ENCODE measurements at regions not wholly inside any gene's neighbourhood (a gene's known extent, or its start where the extent isn't known, plus 50 kb on each side); places are given as distances from the start of the nearest gene placed in this dataset.

DNA sequence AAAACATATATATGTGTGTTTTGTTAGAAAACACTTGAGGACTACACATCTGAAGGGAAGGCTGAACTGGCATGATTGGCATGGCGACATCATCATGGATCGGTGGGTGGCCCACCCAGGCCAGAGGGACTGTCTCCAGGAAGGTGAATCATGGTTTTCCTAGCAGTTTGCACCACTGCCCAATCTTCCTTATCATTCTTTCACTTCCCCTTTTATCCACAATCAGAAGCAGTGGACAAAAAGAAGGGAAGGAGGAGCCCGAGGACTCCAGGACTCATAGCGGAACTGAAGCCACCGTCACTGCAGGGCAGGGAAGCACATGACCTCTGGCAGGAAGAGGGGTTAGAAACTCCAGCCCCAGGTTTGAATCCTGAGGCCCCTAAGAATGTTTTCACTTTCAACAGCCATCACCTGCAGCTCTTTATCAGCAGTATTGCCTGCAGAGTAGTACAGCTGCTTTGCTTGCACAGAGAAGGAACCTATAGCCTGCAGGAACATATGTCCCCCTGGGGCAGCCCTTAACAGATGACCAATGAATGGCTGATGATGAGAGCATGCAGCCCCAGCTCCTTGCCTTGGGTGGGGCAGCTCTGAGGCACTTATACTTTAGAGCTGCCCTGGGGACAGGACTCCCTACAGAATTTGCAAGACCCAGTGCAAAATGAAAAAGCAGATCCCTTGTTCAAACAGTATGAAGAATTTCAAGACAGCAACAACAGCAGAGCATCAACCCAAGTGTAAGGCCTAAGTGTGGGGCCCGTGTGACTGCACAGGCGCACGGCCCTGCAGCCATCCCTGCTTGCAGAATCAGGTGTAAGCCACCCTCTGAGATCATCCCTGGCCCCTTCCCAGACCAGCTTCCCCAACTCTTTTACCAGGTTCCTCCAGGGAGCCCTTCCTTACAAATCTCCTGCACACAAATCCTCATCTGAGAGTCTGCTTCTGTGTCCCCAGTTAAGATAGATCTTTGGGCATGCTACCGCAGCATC is 241.8 kb upstream of the IRF2BP2 start (continued):
- TF ChIP-seq ELF1 (tag; IDR thresholded peaks at IDR 0.05), result peak; percentile 80
- TF ChIP-seq HDAC3 (IDR thresholded peaks at IDR 0.05; ENCODE audit: borderline replicate concordance, partially characterized antibody), result no peak
- TF ChIP-seq, protein P1, sequence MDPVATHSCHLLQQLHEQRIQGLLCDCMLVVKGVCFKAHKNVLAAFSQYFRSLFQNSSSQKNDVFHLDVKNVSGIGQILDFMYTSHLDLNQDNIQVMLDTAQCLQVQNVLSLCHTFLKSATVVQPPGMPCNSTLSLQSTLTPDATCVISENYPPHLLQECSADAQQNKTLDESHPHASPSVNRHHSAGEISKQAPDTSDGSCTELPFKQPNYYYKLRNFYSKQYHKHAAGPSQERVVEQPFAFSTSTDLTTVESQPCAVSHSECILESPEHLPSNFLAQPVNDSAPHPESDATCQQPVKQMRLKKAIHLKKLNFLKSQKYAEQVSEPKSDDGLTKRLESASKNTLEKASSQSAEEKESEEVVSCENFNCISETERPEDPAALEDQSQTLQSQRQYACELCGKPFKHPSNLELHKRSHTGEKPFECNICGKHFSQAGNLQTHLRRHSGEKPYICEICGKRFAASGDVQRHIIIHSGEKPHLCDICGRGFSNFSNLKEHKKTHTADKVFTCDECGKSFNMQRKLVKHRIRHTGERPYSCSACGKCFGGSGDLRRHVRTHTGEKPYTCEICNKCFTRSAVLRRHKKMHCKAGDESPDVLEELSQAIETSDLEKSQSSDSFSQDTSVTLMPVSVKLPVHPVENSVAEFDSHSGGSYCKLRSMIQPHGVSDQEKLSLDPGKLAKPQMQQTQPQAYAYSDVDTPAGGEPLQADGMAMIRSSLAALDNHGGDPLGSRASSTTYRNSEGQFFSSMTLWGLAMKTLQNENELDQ (CRISPR knock-in tag; IDR thresholded peaks at IDR 0.05; ENCODE audit: borderline replicate concordance), result 0 out of 2 replicates have a peak, but pooled peaks have one; percentile 24
- TF ChIP-seq, protein P2, sequence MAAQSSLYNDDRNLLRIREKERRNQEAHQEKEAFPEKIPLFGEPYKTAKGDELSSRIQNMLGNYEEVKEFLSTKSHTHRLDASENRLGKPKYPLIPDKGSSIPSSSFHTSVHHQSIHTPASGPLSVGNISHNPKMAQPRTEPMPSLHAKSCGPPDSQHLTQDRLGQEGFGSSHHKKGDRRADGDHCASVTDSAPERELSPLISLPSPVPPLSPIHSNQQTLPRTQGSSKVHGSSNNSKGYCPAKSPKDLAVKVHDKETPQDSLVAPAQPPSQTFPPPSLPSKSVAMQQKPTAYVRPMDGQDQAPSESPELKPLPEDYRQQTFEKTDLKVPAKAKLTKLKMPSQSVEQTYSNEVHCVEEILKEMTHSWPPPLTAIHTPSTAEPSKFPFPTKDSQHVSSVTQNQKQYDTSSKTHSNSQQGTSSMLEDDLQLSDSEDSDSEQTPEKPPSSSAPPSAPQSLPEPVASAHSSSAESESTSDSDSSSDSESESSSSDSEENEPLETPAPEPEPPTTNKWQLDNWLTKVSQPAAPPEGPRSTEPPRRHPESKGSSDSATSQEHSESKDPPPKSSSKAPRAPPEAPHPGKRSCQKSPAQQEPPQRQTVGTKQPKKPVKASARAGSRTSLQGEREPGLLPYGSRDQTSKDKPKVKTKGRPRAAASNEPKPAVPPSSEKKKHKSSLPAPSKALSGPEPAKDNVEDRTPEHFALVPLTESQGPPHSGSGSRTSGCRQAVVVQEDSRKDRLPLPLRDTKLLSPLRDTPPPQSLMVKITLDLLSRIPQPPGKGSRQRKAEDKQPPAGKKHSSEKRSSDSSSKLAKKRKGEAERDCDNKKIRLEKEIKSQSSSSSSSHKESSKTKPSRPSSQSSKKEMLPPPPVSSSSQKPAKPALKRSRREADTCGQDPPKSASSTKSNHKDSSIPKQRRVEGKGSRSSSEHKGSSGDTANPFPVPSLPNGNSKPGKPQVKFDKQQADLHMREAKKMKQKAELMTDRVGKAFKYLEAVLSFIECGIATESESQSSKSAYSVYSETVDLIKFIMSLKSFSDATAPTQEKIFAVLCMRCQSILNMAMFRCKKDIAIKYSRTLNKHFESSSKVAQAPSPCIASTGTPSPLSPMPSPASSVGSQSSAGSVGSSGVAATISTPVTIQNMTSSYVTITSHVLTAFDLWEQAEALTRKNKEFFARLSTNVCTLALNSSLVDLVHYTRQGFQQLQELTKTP (IDR thresholded peaks at IDR 0.05; ENCODE audit: low read depth in 1 of 2, partially characterized antibody in 2 of 2), result peak in 1 of 2 experiments; percentile 51
- no peak for TF ChIP-seq BDP1 (IDR thresholded peaks at IDR 0.05; ENCODE audit: insufficient read depth, insufficient read length)
- no peak for TF ChIP-seq CSDE1 (IDR thresholded peaks at IDR 0.05)
- TF ChIP-seq, protein P3, sequence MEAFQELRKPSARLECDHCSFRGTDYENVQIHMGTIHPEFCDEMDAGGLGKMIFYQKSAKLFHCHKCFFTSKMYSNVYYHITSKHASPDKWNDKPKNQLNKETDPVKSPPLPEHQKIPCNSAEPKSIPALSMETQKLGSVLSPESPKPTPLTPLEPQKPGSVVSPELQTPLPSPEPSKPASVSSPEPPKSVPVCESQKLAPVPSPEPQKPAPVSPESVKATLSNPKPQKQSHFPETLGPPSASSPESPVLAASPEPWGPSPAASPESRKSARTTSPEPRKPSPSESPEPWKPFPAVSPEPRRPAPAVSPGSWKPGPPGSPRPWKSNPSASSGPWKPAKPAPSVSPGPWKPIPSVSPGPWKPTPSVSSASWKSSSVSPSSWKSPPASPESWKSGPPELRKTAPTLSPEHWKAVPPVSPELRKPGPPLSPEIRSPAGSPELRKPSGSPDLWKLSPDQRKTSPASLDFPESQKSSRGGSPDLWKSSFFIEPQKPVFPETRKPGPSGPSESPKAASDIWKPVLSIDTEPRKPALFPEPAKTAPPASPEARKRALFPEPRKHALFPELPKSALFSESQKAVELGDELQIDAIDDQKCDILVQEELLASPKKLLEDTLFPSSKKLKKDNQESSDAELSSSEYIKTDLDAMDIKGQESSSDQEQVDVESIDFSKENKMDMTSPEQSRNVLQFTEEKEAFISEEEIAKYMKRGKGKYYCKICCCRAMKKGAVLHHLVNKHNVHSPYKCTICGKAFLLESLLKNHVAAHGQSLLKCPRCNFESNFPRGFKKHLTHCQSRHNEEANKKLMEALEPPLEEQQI (IDR thresholded peaks at IDR 0.05), result no peak
- TF ChIP-seq TAF7 (tag; IDR thresholded peaks at IDR 0.05), result no peak
- TF ChIP-seq SPI1 (IDR thresholded peaks at IDR 0.05; ENCODE audit: borderline replicate concordance, low read depth, low read length), result peak; percentile 99
- TF ChIP-seq DPF2 (IDR thresholded peaks at IDR 0.05), result peak; percentile 75
- TF ChIP-seq NFATC3 (IDR thresholded peaks at IDR 0.05), result no peak
- TF ChIP-seq SMARCA4 (IDR thresholded peaks at IDR 0.05), result peak; percentile 86
- peak; percentile 85 for TF ChIP-seq FOSL1 (tag; conservative IDR thresholded peaks at IDR 0.05)
- TF ChIP-seq NEUROD1 (IDR thresholded peaks at IDR 0.05; ENCODE audit: borderline replicate concordance, low read depth, low read length, partially characterized antibody), result no peak
- no peak for TF ChIP-seq SMARCA5 (IDR thresholded peaks at IDR 0.05)
- TF ChIP-seq STAT5B (CRISPR knock-in tag; IDR thresholded peaks at IDR 0.05), result no peak
- no peak for TF ChIP-seq SRF (CRISPR knock-in tag; IDR thresholded peaks at IDR 0.05)
- TF ChIP-seq FOXK2 (conservative IDR thresholded peaks at IDR 0.05 in 1 of 2, IDR thresholded peaks at IDR 0.05 in 1 of 2; ENCODE audit: low read depth in 2 of 2), result no peak; a peak in 1 of 4 replicates
- TF ChIP-seq GABPB1 (CRISPR knock-in tag; IDR thresholded peaks at IDR 0.05), result 0 out of 2 replicates have a peak, but pooled peaks have one; percentile 15

All from K562 (cell line).